H9 (cell line): ENCODE measurements at regions not wholly inside any gene's neighbourhood (a gene's known extent, or its start where the extent isn't known, plus 50 kb on each side); places are given as distances from the start of the nearest gene placed in this dataset.
A peak's percentile ranks its signal among the peaks of the same experiment; 100 is the strongest.

Experiments used
- DNase-seq: peaks from one replicate; pipeline ENCODE4 v3.0.0-alpha.2; 2017
- H2AFZ ChIP-seq: one replicate; pipeline ENCODE4 v1.6.1; 2013; ENCODE audit warnings: mild to moderate bottlenecking, low read length, control low read depth, moderate library complexity
- H2AK5ac ChIP-seq: 2 replicates; pipeline ENCODE4 v1.6.1; 2013; ENCODE audit warnings: low read length, control low read depth, mixed read lengths; ENCODE audit not compliant: insufficient read length
- H2BK120ac ChIP-seq: one replicate; pipeline ENCODE4 v1.6.1; 2013; ENCODE audit warnings: low read depth, mild to moderate bottlenecking, low read length, control low read depth, inconsistent platforms; ENCODE audit not compliant: poor library complexity, severe bottlenecking
- H2BK12ac ChIP-seq: 2 replicates; pipeline ENCODE4 v1.6.1; 2013; ENCODE audit warnings: low read length, control low read depth, mixed read lengths, low read depth; ENCODE audit not compliant: insufficient read length
- H2BK15ac ChIP-seq: 2 replicates; pipeline ENCODE4 v1.6.1; 2013; ENCODE audit warnings: low read depth, low read length, control low read depth
- H2BK20ac ChIP-seq: one replicate; pipeline ENCODE4 v1.6.1; 2013; ENCODE audit warnings: low read depth, mild to moderate bottlenecking, low read length, control low read depth, inconsistent platforms; ENCODE audit not compliant: poor library complexity, severe bottlenecking
- H2BK5ac ChIP-seq: 2 replicates; pipeline ENCODE4 v1.6.1; 2013; ENCODE audit warnings: low read length, control low read depth, mixed read lengths; ENCODE audit not compliant: insufficient read length
- H3K14ac ChIP-seq: 2 replicates; pipeline ENCODE4 v1.6.1; 2013; ENCODE audit warnings: low read length, control low read depth; ENCODE audit not compliant: insufficient read depth
- H3K18ac ChIP-seq: 2 replicates; pipeline ENCODE4 v1.6.1; 2013; ENCODE audit warnings: low read depth, mild to moderate bottlenecking, mixed read lengths, low read length, control low read depth; ENCODE audit not compliant: insufficient read length
- H3K23ac ChIP-seq: 2 replicates; pipeline ENCODE4 v1.6.1; 2013; ENCODE audit warnings: low read length, control low read depth, mixed read lengths, low read depth; ENCODE audit not compliant: insufficient read length
- H3K23me2 ChIP-seq: 2 replicates; pipeline ENCODE4 v1.6.1; 2013; ENCODE audit warnings: low read depth, mild to moderate bottlenecking, mixed read lengths, low read length, control low read depth; ENCODE audit not compliant: insufficient read length, poor library complexity, severe bottlenecking
- H3K27ac ChIP-seq: 2 replicates; pipeline ENCODE4 v1.5.1; 2013; ENCODE audit warnings: low read length, control low read depth, mixed read lengths, low read depth; ENCODE audit not compliant: insufficient read length
- H3K27me3 ChIP-seq: 2 replicates; pipeline ENCODE4 v1.6.1; 2013; ENCODE audit warnings: low read length, control low read depth, inconsistent platforms; ENCODE audit not compliant: insufficient read depth
- H3K4ac ChIP-seq: 2 replicates; pipeline ENCODE4 v1.6.1; 2013; ENCODE audit warnings: low read depth, mild to moderate bottlenecking, control low read depth, inconsistent platforms, low read length, moderate library complexity
- H3K4me1 ChIP-seq: 2 replicates; pipeline ENCODE4 v1.6.1; 2013; ENCODE audit warnings: low read length, control low read depth, inconsistent platforms; ENCODE audit not compliant: insufficient read depth
- H3K4me2 ChIP-seq: 2 replicates; pipeline ENCODE4 v1.6.1; 2013; ENCODE audit warnings: low read length, control low read depth, mixed read lengths; ENCODE audit not compliant: insufficient read length, insufficient read depth
- H3K56ac ChIP-seq: 2 replicates; pipeline ENCODE4 v1.6.1; 2013; ENCODE audit warnings: low read depth, mild to moderate bottlenecking, mixed read lengths, low read length, control low read depth; ENCODE audit not compliant: insufficient read length
- H3K79me1 ChIP-seq: 2 replicates; pipeline ENCODE4 v1.6.1; 2013; ENCODE audit warnings: low read depth, mild to moderate bottlenecking, moderate library complexity, low read length, control low read depth, inconsistent platforms; ENCODE audit not compliant: insufficient read depth, poor library complexity, severe bottlenecking
- H3K79me2 ChIP-seq: 2 replicates; pipeline ENCODE4 v1.6.1; 2013; ENCODE audit warnings: low read length, control low read depth, inconsistent platforms; ENCODE audit not compliant: insufficient read depth
- H3K9ac ChIP-seq: 2 replicates; pipeline ENCODE4 v1.6.1; 2013; ENCODE audit warnings: low read length, control low read depth, mixed read lengths; ENCODE audit not compliant: insufficient read length; ENCODE audit errors: extremely low read depth
- H3K9me3 ChIP-seq: one replicate; pipeline ENCODE4 v1.6.1; 2013; ENCODE audit warnings: low read depth, low read length, inconsistent platforms; ENCODE audit not compliant: control insufficient read depth
- H3T11ph ChIP-seq: one replicate; pipeline ENCODE4 v1.6.1; 2013; ENCODE audit warnings: mild to moderate bottlenecking, low read length, control low read depth, inconsistent platforms
- H4K20me1 ChIP-seq: one replicate; pipeline ENCODE4 v1.6.1; 2013; ENCODE audit not compliant: control insufficient read depth, insufficient read length, insufficient read depth
- H4K5ac ChIP-seq: 2 replicates; pipeline ENCODE4 v1.6.1; 2013; ENCODE audit warnings: low read depth, mild to moderate bottlenecking, mixed read lengths, low read length, control low read depth; ENCODE audit not compliant: insufficient read length
- H4K8ac ChIP-seq: replicated peaks from 2 replicates; pipeline ENCODE4 v1.6.1; 2013; ENCODE audit warnings: low read length, control low read depth, mixed read lengths, low read depth; ENCODE audit not compliant: insufficient read length
- H4K91ac ChIP-seq: 2 replicates; pipeline ENCODE4 v1.6.1; 2013; ENCODE audit warnings: low read depth, mild to moderate bottlenecking, moderate library complexity, mixed read lengths, low read length, control low read depth; ENCODE audit not compliant: insufficient read length
- H3K27ac Mint-ChIP-seq, 3 experiments: 2 replicates in 2 of 3; 3 replicates in 1 of 3; pipeline ENCODE4 v1.8.0; 2020 to 2021; ENCODE audit warnings: mixed read lengths in 3 of 3, mild to moderate bottlenecking in 1 of 3, moderate library complexity in 1 of 3
- H3K27me3 Mint-ChIP-seq: 2 replicates; pipeline ENCODE4 v1.8.0; 2021; ENCODE audit warnings: low read depth, mild to moderate bottlenecking, moderate library complexity, mixed read lengths
- H3K36me3 Mint-ChIP-seq, 3 experiments: 2 replicates in 2 of 3; 3 replicates in 1 of 3; pipeline ENCODE4 v1.8.0; 2020 to 2021; ENCODE audit warnings: low read depth in 3 of 3, mixed read lengths in 3 of 3; ENCODE audit not compliant: insufficient read depth in 1 of 3
- H3K4me1 Mint-ChIP-seq, 2 experiments: 2 replicates each; pipeline ENCODE4 v1.8.0; 2020; ENCODE audit warnings: mixed read lengths in 2 of 2
- H3K4me3 Mint-ChIP-seq, 2 experiments: 2 replicates in 1 of 2; 3 replicates in 1 of 2; pipeline ENCODE4 v1.8.0; 2020 to 2021; ENCODE audit warnings: mild to moderate bottlenecking in 2 of 2, mixed read lengths in 2 of 2, moderate library complexity in 1 of 2
- H3K9me3 Mint-ChIP-seq, 2 experiments: 2 replicates in 1 of 2; 3 replicates in 1 of 2; pipeline ENCODE4 v1.8.0; 2020; ENCODE audit warnings: mild to moderate bottlenecking in 2 of 2, mixed read lengths in 2 of 2, moderate library complexity in 1 of 2
- WGBS: extraction: QIAGEN DNeasy Blood & Tissue Kit; methylation state at CpG from one replicate; pipeline ENCODE4 v1.1.7; 2013; ENCODE audit warnings: missing lambda C conversion rate, low lambda C conversion rate, mixed read lengths; ENCODE audit not compliant: insufficient read length; ENCODE audit errors: extremely low coverage; 5-methylcytosine and 5-hydroxymethylcytosine counted together
- TF ChIP-seq, protein P1 (sequence below): fragments of 200-600 bp; sonication (generic); conservative IDR thresholded peaks from 3 replicates; pipeline ENCODE4 v1.8.0; 2021; ENCODE audit warnings: antibody characterized with exemption, mild to moderate bottlenecking

GRCh38 chr2:129798301-129798581, 181.2 kb upstream of the RAB6C start:
- Histone ChIP-seq H2AK5ac (no peak overlapping the region), H3K9me3 (no peaks in the 10 kb centered on the region), H3K23me2 (no peaks in the 10 kb centered on the region), H3K9ac (no peak overlapping the region), H3K23ac (no peak overlapping the region), H2BK12ac (no peak overlapping the region), H2BK15ac (no peak overlapping the region), H4K5ac (no peak overlapping the region), H3K27me3 (no peaks in the 10 kb centered on the region), H2AFZ (no peak overlapping the region), H4K8ac (no peak overlapping the region), H3K14ac (no peak overlapping the region), H3K4me2 (no peak overlapping the region), H3K18ac (no peak overlapping the region), H2BK20ac (no peak overlapping the region), H3K4me1 (peaks cover 13% of the 10 kb centered on the region), H3T11ph (no peak overlapping the region), H2BK5ac (no peak overlapping the region), H4K91ac (no peak overlapping the region), H3K79me2 (no peaks in the 10 kb centered on the region), H3K4ac (no peak overlapping the region), H3K56ac (no peak overlapping the region), H2BK120ac (no peak overlapping the region), H3K27ac (no peak overlapping the region), H4K20me1 (no peaks in the 10 kb centered on the region), H3K79me1 (no peaks in the 10 kb centered on the region)
- 0 out of 7 replicates have a peak overlapping the region, but pooled peaks of 1 of the 3 experiments have one; percentile 26 for H3K27ac Mint-ChIP-seq
- no CpG with 5 or more reads among the region's 9 CpGs for WGBS
- H3K9me3 Mint-ChIP-seq = peaks cover 0 to 3% of the 10 kb centered on the region in 2 experiments; a peak in 1 of 5 replicates
- TF ChIP-seq, protein P1, sequence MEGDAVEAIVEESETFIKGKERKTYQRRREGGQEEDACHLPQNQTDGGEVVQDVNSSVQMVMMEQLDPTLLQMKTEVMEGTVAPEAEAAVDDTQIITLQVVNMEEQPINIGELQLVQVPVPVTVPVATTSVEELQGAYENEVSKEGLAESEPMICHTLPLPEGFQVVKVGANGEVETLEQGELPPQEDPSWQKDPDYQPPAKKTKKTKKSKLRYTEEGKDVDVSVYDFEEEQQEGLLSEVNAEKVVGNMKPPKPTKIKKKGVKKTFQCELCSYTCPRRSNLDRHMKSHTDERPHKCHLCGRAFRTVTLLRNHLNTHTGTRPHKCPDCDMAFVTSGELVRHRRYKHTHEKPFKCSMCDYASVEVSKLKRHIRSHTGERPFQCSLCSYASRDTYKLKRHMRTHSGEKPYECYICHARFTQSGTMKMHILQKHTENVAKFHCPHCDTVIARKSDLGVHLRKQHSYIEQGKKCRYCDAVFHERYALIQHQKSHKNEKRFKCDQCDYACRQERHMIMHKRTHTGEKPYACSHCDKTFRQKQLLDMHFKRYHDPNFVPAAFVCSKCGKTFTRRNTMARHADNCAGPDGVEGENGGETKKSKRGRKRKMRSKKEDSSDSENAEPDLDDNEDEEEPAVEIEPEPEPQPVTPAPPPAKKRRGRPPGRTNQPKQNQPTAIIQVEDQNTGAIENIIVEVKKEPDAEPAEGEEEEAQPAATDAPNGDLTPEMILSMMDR = no peak
- peaks cover 0 to 2% (median 0%) of the 10 kb centered on the region in 3 experiments; a peak in 2 of 7 replicates for H3K36me3 Mint-ChIP-seq
- H3K4me1 Mint-ChIP-seq = peaks cover 27 to 31% of the 10 kb centered on the region in 2 experiments
- DNase-seq = peak; percentile 11
- no peaks in the 10 kb centered on the region; the same call in none of the 2 replicates for H3K27me3 Mint-ChIP-seq
- no peak overlapping the region for H3K4me3 Mint-ChIP-seq
